Head of caudate nucleus (tissue), 42 donors: ENCODE measurements at regions not wholly inside any gene's neighbourhood (a gene's known extent, or its start where the extent isn't known, plus 50 kb on each side); places are given as distances from the start of the nearest gene placed in this dataset.

Experiments used
- DNase-seq, 42 donors: peaks; one replicate each; pipeline versions ENCODE4 v3.0.0 to v3.0.0-alpha.2; 2020 to 2021; ENCODE audit warnings: mixed read lengths in 7 of 42
- intact Hi-C: fragments of 100-400 bp; cut with DNase I; formaldehyde crosslinking; loops from one replicate; pipeline ENCODE4 v1.15.0; 2022

- DNase-seq, result no peak
- intact Hi-C loops, result no loop called here
These were observed 189.1 kb upstream of the ALCAM start for GRCh38 chr3:105177576-105177975.

GRCh38 chr3:105187344-105187743, 179.4 kb upstream of the ALCAM start:
- no peak for DNase-seq
- intact Hi-C loops, result no loop called here

DNA sequence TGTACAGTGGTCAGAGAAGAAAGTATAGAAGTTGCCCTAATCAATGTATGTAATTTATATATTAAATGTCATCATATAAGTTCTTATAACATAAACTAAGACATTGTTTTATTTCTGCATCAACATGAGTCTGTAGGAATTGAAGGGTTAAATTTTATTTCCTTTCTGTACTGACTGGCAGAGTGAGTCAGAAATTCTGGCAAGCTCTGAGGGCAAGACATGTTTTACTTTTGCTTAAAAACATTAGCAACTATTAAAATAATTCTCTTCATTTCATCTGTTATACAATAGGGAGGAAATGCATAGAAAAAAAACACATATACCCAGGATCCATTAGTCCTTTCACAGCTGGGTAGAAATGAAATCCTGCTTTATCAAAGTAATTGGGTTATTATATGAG, 171.4 kb upstream of the ALCAM start:
- no peak for DNase-seq
- intact Hi-C loops, result no loop called here

DNA sequence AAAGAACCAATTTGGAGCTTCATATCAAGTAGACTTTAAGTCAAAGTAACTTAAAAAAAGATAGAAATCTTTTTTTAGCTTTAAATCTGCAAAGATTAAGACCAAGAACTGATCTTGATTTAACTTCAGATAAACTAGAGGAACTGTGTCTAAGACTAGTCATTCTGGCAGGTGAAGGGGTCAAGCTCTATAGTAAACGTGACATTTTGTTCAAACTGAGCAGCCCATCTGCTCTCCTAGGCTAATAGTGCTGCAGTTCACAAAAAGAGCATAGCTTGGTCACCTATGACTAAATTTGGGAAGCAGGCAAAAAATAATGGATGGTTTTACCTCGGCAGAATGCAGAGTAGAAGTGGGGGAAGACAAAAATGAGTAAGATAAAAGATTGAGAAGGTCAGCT, 168.8 kb upstream of the ALCAM start:
- no peak for DNase-seq
- intact Hi-C loops, result no loop called here

GRCh38 chr3:105199217-105199616, 167.5 kb upstream of the ALCAM start:
- intact Hi-C loops, result no loop called here
- no peak for DNase-seq

DNA sequence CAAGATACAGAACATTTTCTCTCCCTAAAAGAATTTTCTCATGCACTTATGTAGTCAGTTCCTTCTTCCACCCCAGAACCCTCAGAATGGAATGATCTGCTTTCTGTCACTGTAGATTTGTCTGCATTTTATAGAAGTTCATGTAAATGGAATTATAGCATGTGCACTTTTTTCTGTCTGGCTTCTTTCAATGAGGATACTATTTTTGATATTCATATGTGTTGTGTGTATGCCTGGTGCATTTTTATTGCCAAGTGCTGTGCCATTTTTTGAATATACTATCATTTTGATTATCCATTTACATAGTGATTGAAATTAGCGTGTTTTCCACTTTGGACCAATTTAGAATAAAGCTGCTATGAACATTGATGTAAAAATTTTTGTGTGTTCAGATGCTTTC, 156.6 kb upstream of the ALCAM start:
- intact Hi-C loops, result no loop called here
- no peak for DNase-seq

DNA sequence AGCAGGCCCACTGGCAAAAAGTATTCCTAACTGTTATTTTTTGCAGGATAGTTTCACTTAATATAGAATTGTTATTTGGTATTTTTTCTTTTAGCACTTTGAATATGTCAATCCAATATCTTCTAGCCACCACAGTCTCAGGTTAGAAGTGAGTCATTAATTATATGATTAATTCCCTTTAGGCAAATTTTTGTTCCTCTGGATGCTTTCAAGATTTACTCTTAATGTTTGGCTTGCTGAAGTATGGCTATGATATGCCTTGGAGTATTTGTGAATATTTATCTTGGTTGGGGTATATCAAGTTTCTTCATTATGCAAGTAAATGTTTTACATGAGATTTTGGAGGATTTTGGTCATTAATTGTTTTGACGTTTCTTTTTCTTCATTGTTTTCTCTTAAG, 152.1 kb upstream of the ALCAM start:
- no peak for DNase-seq
- intact Hi-C loops, result no loop called here

- intact Hi-C loops, result no loop called here
These were observed 144.1 kb upstream of the ALCAM start for GRCh38 chr3:105222568-105223093.

GRCh38 chr3:105223815-105224214, 142.9 kb upstream of the ALCAM start:
- no peak for DNase-seq
- intact Hi-C loops, result no loop called here

More at GRCh38 chr3:105222568-105223093, 144.1 kb upstream of the ALCAM start:
- no peak for DNase-seq

DNA sequence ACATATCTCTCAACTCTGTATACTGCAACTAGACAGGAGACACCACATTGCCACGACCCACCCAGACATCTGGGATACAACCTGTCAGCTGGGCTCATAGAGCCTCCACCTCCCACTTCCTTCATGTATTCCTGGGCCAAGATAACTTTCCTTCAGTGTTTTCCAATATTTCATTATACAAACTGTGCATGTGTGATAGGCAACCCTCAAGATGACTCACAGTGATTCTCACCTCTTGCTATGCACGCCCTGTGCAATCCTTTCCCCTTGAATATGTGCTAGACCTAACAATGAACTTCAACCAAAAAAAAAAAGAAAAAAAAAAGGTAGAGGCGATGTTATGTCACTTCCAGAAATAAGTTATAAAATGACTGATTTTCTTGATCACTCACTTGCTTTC, 138.0 kb upstream of the ALCAM start:
- no peak for DNase-seq
- intact Hi-C loops, result no loop called here

DNA sequence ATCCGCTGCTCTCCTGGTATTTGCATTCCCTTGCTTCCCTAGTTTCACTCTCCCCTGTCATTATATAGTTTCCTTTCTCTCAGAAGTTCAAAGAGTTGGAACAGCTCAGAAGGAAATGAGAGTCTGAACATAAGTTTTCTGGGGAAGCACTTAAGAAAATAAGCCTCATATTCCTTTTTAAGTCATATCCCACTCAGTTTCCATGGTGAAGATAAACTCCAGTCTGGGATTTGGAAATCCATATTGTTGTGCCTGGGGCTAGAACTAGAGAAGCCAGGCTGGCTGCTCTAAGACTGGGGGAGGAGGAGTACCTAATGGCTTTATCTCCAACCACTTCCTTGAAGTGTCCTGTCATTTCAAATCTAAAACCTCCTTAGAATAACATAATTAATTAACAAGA, 134.2 kb upstream of the ALCAM start:
- DNase-seq, result no peak
- intact Hi-C loops, result no loop called here

DNA sequence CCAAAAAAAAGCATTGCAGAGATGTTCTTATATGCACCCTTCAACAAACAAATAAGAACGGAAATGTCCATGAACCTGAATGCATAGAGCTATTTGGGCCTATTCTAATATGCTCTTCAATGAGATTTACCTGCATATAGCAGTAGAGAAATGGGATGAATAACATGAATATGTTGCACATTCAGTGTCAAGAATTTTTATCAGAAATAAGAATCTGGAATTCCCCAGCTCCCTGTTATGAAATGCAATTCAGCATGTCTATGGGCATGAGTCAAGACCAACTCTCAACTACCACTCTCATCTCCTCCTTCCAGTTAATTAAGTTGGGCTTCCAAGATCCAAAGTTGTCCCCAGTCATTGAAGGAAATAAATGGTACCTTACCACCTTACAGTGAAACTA, 133.7 kb upstream of the ALCAM start:
- intact Hi-C loops, result no loop called here

DNA sequence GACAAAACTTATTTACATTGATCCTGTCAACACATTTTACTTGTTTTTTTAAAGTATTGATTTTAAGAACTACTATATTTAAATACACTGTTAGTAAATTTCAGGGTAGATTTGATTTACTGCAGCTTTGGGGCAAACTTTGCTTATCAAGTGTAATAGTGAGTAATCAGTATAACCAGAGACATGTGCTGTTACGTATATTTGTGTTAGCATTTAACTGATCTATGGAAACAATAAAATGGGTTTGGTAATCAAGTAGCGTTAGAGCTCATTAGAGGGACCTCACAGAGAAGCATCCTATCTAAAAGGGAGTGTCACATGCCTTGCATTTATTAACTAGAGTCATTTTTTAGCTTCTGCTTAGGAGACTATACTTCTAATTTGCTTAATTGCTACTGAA, 131.5 kb upstream of the ALCAM start:
- no peak for DNase-seq
- intact Hi-C loops, result no loop called here

More for the DNA sequence above, 133.7 kb upstream of the ALCAM start:
- DNase-seq, result no peak

DNA sequence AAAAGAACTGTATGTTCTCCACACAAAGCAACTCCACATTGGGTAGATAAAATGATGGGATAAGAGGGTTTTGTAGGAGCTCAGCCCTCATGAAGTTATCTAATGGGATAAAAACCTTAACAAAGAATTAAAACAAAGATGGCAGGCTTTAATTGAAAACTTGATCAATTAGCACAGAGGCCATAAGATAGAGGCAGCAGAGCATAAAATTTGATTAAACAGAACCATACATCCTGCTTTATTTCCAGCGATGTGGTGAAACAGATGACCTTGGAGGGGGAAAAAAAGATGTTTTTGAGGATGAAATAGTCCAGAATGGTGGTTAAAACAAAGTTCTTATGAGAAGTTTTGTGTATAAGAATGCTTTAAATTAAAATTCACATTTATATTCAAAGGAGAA, 130.9 kb upstream of the ALCAM start:
- DNase-seq, result no peak
- intact Hi-C loops, result no loop called here

- no peak for DNase-seq
- intact Hi-C loops, result no loop called here
These were observed 128.3 kb upstream of the ALCAM start for GRCh38 chr3:105238367-105238766.

DNA sequence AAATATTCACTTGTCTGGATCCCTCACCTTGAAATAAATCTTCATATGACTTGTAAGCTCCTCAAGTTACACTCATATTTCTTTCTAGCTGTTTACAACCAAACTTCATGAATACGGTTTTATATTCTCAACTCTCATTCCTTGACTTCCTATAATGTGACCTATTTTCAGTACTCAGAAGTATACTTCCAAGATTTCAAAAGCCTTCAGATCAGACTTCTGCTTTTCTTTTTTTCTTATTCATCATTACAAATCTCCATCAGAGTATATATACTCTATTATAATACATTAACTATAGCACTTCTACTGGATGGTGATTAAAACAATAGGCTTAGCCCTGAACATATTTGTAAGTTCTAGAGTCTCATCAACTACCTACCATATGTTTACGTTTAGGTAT, 123.6 kb upstream of the ALCAM start:
- intact Hi-C loops, result no loop called here
- no peak for DNase-seq

DNA sequence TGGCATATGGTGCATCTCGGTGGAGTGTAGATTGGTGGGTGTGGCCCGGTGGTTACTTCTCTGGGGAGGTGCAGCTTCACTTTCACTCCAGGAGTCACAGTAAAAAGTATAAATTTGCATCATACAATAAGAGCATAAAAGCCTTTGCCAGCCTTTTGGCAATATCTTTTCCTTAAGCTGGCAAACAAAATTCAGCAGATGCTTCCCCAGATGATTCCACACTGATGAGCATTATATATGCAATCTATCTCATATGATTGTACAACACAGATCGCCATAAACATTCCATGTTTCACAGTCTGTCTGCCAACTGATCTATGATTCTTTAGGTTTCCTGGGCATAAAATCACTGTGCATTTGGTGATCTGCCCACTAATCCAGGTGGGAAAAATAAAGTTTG, 120.2 kb upstream of the ALCAM start:
- DNase-seq, result no peak
- intact Hi-C loops, result no loop called here

GRCh38 chr3:105253225-105253624, 113.5 kb upstream of the ALCAM start:
- no peak for DNase-seq
- intact Hi-C loops, result no loop called here

- no peak for DNase-seq
- intact Hi-C loops, result no loop called here
These were observed 112.6 kb upstream of the ALCAM start for GRCh38 chr3:105254154-105254553.

- intact Hi-C loops, result no loop called here
- DNase-seq, result no peak
These were observed 111.4 kb upstream of the ALCAM start for GRCh38 chr3:105255350-105255749.

- intact Hi-C loops, result no loop called here
- no peak for DNase-seq
These were observed 107.2 kb upstream of the ALCAM start for GRCh38 chr3:105259496-105259895.

DNA sequence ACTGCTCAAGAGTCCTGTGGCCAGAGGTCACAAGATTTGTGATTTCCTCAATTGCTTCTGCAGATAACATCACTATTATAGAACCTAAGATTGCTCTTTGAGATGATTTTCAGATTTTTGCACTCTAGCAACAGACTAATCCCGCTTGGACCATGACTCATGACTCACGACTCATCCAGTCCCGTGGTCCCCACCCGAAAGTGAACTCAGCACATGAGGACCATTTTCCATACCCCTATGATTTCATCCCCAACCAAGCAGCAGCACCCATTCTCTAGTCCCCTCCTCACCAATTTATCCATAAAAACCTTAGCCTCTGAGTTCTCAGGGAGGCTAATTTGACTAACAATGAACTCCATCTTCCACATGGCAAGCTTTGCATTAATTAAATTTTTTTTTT, 106.3 kb upstream of the ALCAM start:
- intact Hi-C loops, result no loop called here
- DNase-seq, result no peak
